DOHH2 (cell line): ENCODE measurements at regions not wholly inside any gene's neighbourhood (a gene's known extent, or its start where the extent isn't known, plus 50 kb on each side); places are given as distances from the start of the nearest gene placed in this dataset.

Experiments used
- CTCF ChIP-seq: fragments of 200-600 bp; sonication (generic); IDR thresholded peaks from one replicate; pipeline ENCODE4 v1.5.1; 2014; ENCODE audit warnings: antibody characterized with exemption, mild to moderate bottlenecking, low read depth, low read length; ENCODE audit not compliant: poor library complexity, severe bottlenecking
- EZH2phosphoT487 ChIP-seq: fragments of 200-600 bp; sonication (generic); IDR thresholded peaks from 2 replicates; pipeline ENCODE4 v1.6.1; 2017; ENCODE audit warnings: borderline replicate concordance, mild to moderate bottlenecking, antibody characterized with exemption, low read length, moderate library complexity, mixed read lengths

- TF ChIP-seq CTCF (peak; percentile 66), EZH2phosphoT487 (no peak)
Measured at GRCh38 chr13:24627090-24627714, 53.0 kb upstream of the ATP12A start.
